Kidney epithelial cell (primary cell): ENCODE measurements at regions not wholly inside any gene's neighbourhood (a gene's known extent, or its start where the extent isn't known, plus 50 kb on each side); places are given as distances from the start of the nearest gene placed in this dataset.
"Not testable (repeated sequence)": the region's sequence is repeated elsewhere in the genome, so short reads cannot be mapped to it uniquely, and the experiment has no call there.

Experiments
- DNase-seq: peaks from one replicate; pipeline ENCODE4 v3.0.0-alpha.2; 2010; ENCODE audit warnings: low read depth
- H3K27me3 ChIP-seq: 2 replicates; pipeline ENCODE4 v1.6.0; 2011; ENCODE audit warnings: low read length; ENCODE audit not compliant: control insufficient read depth, insufficient read depth
- H3K36me3 ChIP-seq: 2 replicates; pipeline ENCODE4 v1.5.1; 2011; ENCODE audit warnings: low read length; ENCODE audit not compliant: control insufficient read depth, insufficient read depth
- H3K4me3 ChIP-seq: 2 replicates; pipeline ENCODE4 v1.5.1; 2011; ENCODE audit warnings: low read depth, mild to moderate bottlenecking, control low read depth, low read length
- CTCF ChIP-seq: IDR thresholded peaks from 2 replicates; pipeline ENCODE4 v1.5.1; 2011; ENCODE audit warnings: mild to moderate bottlenecking, moderate library complexity, low read length, control low read depth, inconsistent platforms; ENCODE audit not compliant: insufficient read depth, poor library complexity, severe bottlenecking

GRCh38 chr2:31688282-31688681, 107.5 kb upstream of the SRD5A2 start:
- Histone ChIP-seq H3K27me3 (no peaks in the 10 kb centered on the region), H3K36me3 (no peaks in the 10 kb centered on the region), H3K4me3 (no peak overlapping the region)
- peak; percentile 49 for TF ChIP-seq CTCF
- no peak for DNase-seq

GRCh38 chr2:31683506-31683905, 102.8 kb upstream of the SRD5A2 start:
- not testable (repeated sequence) for H3K4me3 ChIP-seq, DNase-seq, H3K36me3 ChIP-seq, H3K27me3 ChIP-seq

- Histone ChIP-seq H3K27me3 (no peaks in the 10 kb centered on the region), H3K36me3 (no peaks in the 10 kb centered on the region), H3K4me3 (no peak overlapping the region)
- no peak for TF ChIP-seq CTCF
- DNase-seq, result no peak
Measured at GRCh38 chr2:31675485-31675901, 94.8 kb upstream of the SRD5A2 start.

GRCh38 chr2:31674446-31674845, 93.7 kb upstream of the SRD5A2 start:
- DNase-seq, result no peak
- no peaks in the 10 kb centered on the region for H3K27me3 ChIP-seq
- TF ChIP-seq CTCF, result no peak
- no peaks in the 10 kb centered on the region for H3K36me3 ChIP-seq
- H3K4me3 ChIP-seq, result no peak overlapping the region

GRCh38 chr2:31666878-31667277, 86.1 kb upstream of the SRD5A2 start:
- Histone ChIP-seq H3K4me3 (no peak overlapping the region), H3K27me3 (no peaks in the 10 kb centered on the region), H3K36me3 (no peaks in the 10 kb centered on the region)
- no peak for TF ChIP-seq CTCF
- no peak for DNase-seq

- TF ChIP-seq CTCF, result no peak
- no peak for DNase-seq
- H3K36me3 ChIP-seq, result no peaks in the 10 kb centered on the region
- no peaks in the 10 kb centered on the region for H3K27me3 ChIP-seq
- no peak overlapping the region for H3K4me3 ChIP-seq
Measured at GRCh38 chr2:31664949-31665724, 84.4 kb upstream of the SRD5A2 start.
